GM12878 (cell line): ENCODE measurements at regions not wholly inside any gene's neighbourhood (a gene's known extent, or its start where the extent isn't known, plus 50 kb on each side); places are given as distances from the start of the nearest gene placed in this dataset.

ENCODE experiments used
- ATAC-seq: fragments of 200-7000 bp; cut with Tn5 transposase; 3 replicates; pipeline ENCODE4 v1.9.1; 2020; ENCODE audit warnings: mild to moderate bottlenecking, moderate library complexity
- BruUV-seq: library from RNA; stranded (reverse); fragments of 400-500 nt; replicated peaks from 2 replicates; lab custom pipeline; 2021; lab: Mats Ljungman, UMichigan
- CTCF ChIA-PET: fragments of 300-600 bp; sonication (Branson Sonifier 250); formaldehyde crosslinking; extraction: SDS; loops from one replicate; lab custom pipeline; 2021; ENCODE audit warnings: inconsistent platforms; lab: Yijun Ruan, JAX
- POLR2A ChIA-PET: fragments of 350-600 bp; formaldehyde crosslinking; extraction: SDS; loops from one replicate; lab custom pipeline; 2021; ENCODE audit warnings: inconsistent platforms; lab: Charles Lee
- RAD21 ChIA-PET: fragments of 300-600 bp; sonication (Branson Sonifier 250); formaldehyde crosslinking; loops from one replicate; lab custom pipeline; 2023; ENCODE audit warnings: antibody characterized with exemption; ENCODE audit not compliant: unreplicated experiment; lab: Charles Lee
- SMC1A ChIA-PET: fragments of 300-600 bp; sonication (Branson Sonifier 250); formaldehyde crosslinking; loops from one replicate; lab custom pipeline; 2023; ENCODE audit not compliant: unreplicated experiment, uncharacterized antibody; lab: Charles Lee
- DNase-seq: peaks from one replicate; pipeline ENCODE4 v3.0.0-alpha.2; 2011; ENCODE audit warnings: low read depth, low spot score
- FAIRE-seq: peaks from 3 replicates; lab custom pipeline; 2011; peaks lifted over from hg19 to GRCh38; lab: Jason Lieb, UNC
- H2AFZ ChIP-seq: 2 replicates; pipeline ENCODE4 v1.6.0; 2011; ENCODE audit warnings: low read depth, low read length, control low read depth; ENCODE audit not compliant: control insufficient read depth
- H3K27ac ChIP-seq: 2 replicates; pipeline ENCODE4 v1.5.1; 2011; ENCODE audit warnings: control low read depth; ENCODE audit not compliant: control insufficient read depth, insufficient read depth
- H3K27me3 ChIP-seq, 2 experiments: replicated peaks in 1 of 2; 2 replicates each; pipeline versions ENCODE4 v1.6.0 to v1.6.1; 2011; ENCODE audit warnings: low read length in 1 of 2; ENCODE audit not compliant: control insufficient read depth in 2 of 2, insufficient read depth in 2 of 2
- H3K36me3 ChIP-seq, 2 experiments: 2 replicates each; pipeline ENCODE4 v1.5.1; 2011; ENCODE audit warnings: low read length in 1 of 2; ENCODE audit not compliant: control insufficient read depth in 2 of 2, insufficient read depth in 2 of 2
- H3K4me1 ChIP-seq: 2 replicates; pipeline ENCODE4 v1.6.1; 2011; ENCODE audit warnings: mild to moderate bottlenecking, low read length, moderate library complexity, mixed read lengths; ENCODE audit not compliant: control insufficient read depth, insufficient read depth
- H3K4me2 ChIP-seq: 2 replicates; pipeline ENCODE4 v1.6.0; 2011; ENCODE audit warnings: control low read depth; ENCODE audit not compliant: control insufficient read depth, insufficient read depth
- H3K4me3 ChIP-seq: fragments of 200-600 bp; sonication (generic); 2 replicates; pipeline ENCODE4 v1.5.1; 2016
- H3K79me2 ChIP-seq: 2 replicates; pipeline ENCODE4 v1.6.0; 2011; ENCODE audit warnings: low read length; ENCODE audit not compliant: control insufficient read depth, insufficient read depth
- H3K9ac ChIP-seq: 2 replicates; pipeline ENCODE4 v1.8.0; 2011; ENCODE audit warnings: low read length, control low read depth, mixed read lengths; ENCODE audit not compliant: control insufficient read depth, insufficient read depth
- H3K9me3 ChIP-seq: replicated peaks from 3 replicates; pipeline ENCODE4 v1.5.1; 2011; ENCODE audit warnings: mild to moderate bottlenecking, low read length; ENCODE audit not compliant: control insufficient read depth, insufficient read depth
- H4K20me1 ChIP-seq: 2 replicates; pipeline ENCODE4 v1.6.0; 2011; ENCODE audit not compliant: control insufficient read depth, insufficient read depth
- BACH1 ChIP-seq: fragments of 450-650 bp; IDR thresholded peaks from 2 replicates; pipeline ENCODE4 v1.6.1; 2017; ENCODE audit warnings: mild to moderate bottlenecking, borderline replicate concordance
- BCL11A ChIP-seq: IDR thresholded peaks from 2 replicates; pipeline ENCODE4 v1.6.1; 2011; ENCODE audit warnings: low read depth, low read length
- BRCA1 ChIP-seq: IDR thresholded peaks from 2 replicates; pipeline ENCODE4 v1.6.1; 2011; ENCODE audit warnings: low read depth, low read length, improper control_type of control experiment
- CBX3 ChIP-seq: fragments of 200-600 bp; sonication (generic); IDR thresholded peaks from 2 replicates; pipeline ENCODE4 v1.6.1; 2016; ENCODE audit warnings: low read depth, borderline replicate concordance
- EED ChIP-seq: sonication (generic); IDR thresholded peaks from 2 replicates; pipeline ENCODE4 v1.6.1; 2016; ENCODE audit warnings: antibody characterized with exemption, low read depth
- KLF5 ChIP-seq: fragments of 450-650 bp; IDR thresholded peaks from 2 replicates; pipeline ENCODE4 v1.6.1; 2014; ENCODE audit warnings: mild to moderate bottlenecking; ENCODE audit not compliant: partially characterized antibody
- MEF2A ChIP-seq: IDR thresholded peaks from 2 replicates; pipeline ENCODE4 v1.6.1; 2011; ENCODE audit warnings: low read depth, mild to moderate bottlenecking, low read length, moderate library complexity; ENCODE audit not compliant: insufficient read depth
- MLLT1 ChIP-seq: fragments of 450-650 bp; IDR thresholded peaks from 2 replicates; pipeline ENCODE4 v1.6.1; 2016; ENCODE audit warnings: mild to moderate bottlenecking
- NR2C2 ChIP-seq: IDR thresholded peaks from 2 replicates; pipeline ENCODE4 v1.6.1; 2011; ENCODE audit warnings: borderline replicate concordance, low read depth; ENCODE audit not compliant: control insufficient read depth, insufficient read length
- PML ChIP-seq: IDR thresholded peaks from 2 replicates; pipeline ENCODE4 v1.6.1; 2012; ENCODE audit warnings: low read length, inconsistent platforms
- RB1 ChIP-seq: fragments of 450-650 bp; formaldehyde crosslinking; IDR thresholded peaks from 2 replicates; pipeline ENCODE4 v1.6.1; 2017; ENCODE audit warnings: mild to moderate bottlenecking, borderline replicate concordance
- SMAD1 ChIP-seq: fragments of 450-650 bp; IDR thresholded peaks from 2 replicates; pipeline ENCODE4 v1.6.1; 2018; ENCODE audit warnings: mild to moderate bottlenecking, low read depth; ENCODE audit not compliant: partially characterized antibody
- WRNIP1 ChIP-seq: IDR thresholded peaks from 2 replicates; pipeline ENCODE4 v1.6.1; 2011; ENCODE audit warnings: low read depth, low read length, improper control_type of control experiment, borderline replicate concordance
- ZNF384 ChIP-seq: IDR thresholded peaks from 2 replicates; pipeline ENCODE4 v1.6.1; 2012; ENCODE audit warnings: low read depth, mild to moderate bottlenecking, low read length, improper control_type of control experiment, borderline replicate concordance
- WGBS: methylation state at CpG from one replicate; pipeline ENCODE4 v1.1.6; 2016; ENCODE audit warnings: low lambda C conversion rate; ENCODE audit not compliant: insufficient replicate concordance, insufficient coverage; ENCODE audit errors: missing lambda C conversion rate; 5-methylcytosine and 5-hydroxymethylcytosine counted together
- in situ Hi-C: fragments of 300-500 bp; cut with MboI; formaldehyde crosslinking; loops from 9 replicates; pipeline ENCODE4 v1.14.3; 2018; ENCODE audit warnings: mixed read lengths
- intact Hi-C: fragments of 100-400 bp; cut with micrococcal nuclease; formaldehyde crosslinking; loops from one replicate; pipeline ENCODE4 v1.14.2; 2022; ENCODE audit not compliant: unreplicated experiment

GRCh38 chr5:173715607-173716006 lies 99.2 kb upstream of the BOD1 start (continued):
- TF ChIP-seq KLF5, result no peak
- TF ChIP-seq BRCA1, result no peak

- no TSS peak for BruUV-seq
- in situ Hi-C loops (no loop called here), intact Hi-C loops (no loop called here)
- 71% methylated on average over 10 of the region's 10 CpGs for WGBS
- H3K4me3 ChIP-seq, result no peak overlapping the region
- TF ChIP-seq RB1 (no peak), ZNF384 (no peak), BACH1 (no peak), CBX3 (no peak), MEF2A (no peak), PML (no peak), SMAD1 (no peak), MLLT1 (no peak), BCL11A (no peak), WRNIP1 (no peak), NR2C2 (no peak), EED (no peak)
- no peak overlapping the region for H3K9ac ChIP-seq
- no peak for DNase-seq
- no peaks in the 10 kb centered on the region for H3K36me3 ChIP-seq
- H3K27ac ChIP-seq, result no peak overlapping the region
- H4K20me1 ChIP-seq, result no peaks in the 10 kb centered on the region
- no peaks in the 10 kb centered on the region for H3K79me2 ChIP-seq
- H3K4me2 ChIP-seq, result no peak overlapping the region
- peaks cover 10% of the 10 kb centered on the region for H3K4me1 ChIP-seq
- ATAC-seq, result no peak
- ChIA-PET RAD21 (no interaction called here), CTCF (no interaction called here), POLR2A (no interaction called here), SMC1A (interaction anchor here (1.6 to 2.4 kb wide), 2 partner anchors 9 to 23 kb away, joined by 3 to 8 read pairs; no protein-coding TSS in a partner anchor)
- no peak for FAIRE-seq
- H3K9me3 ChIP-seq, result no peaks in the 10 kb centered on the region
- no peaks in the 10 kb centered on the region for H3K27me3 ChIP-seq
- H2AFZ ChIP-seq, result no peak overlapping the region
Observed at GRCh38 chr5:173716058-173716682, 99.7 kb upstream of the BOD1 start.
